Lower leg skin (tissue), 3 donors: ENCODE measurements at regions not wholly inside any gene's neighbourhood (a gene's known extent, or its start where the extent isn't known, plus 50 kb on each side); places are given as distances from the start of the nearest gene placed in this dataset.

Experiments used
- CTCF ChIP-seq, 3 donors: fragments of 450-650 bp; IDR thresholded peaks; one replicate each; pipeline ENCODE4 v1.5.1; 2016; ENCODE audit warnings: antibody characterized with exemption in 3 of 3, mild to moderate bottlenecking in 3 of 3, moderate library complexity in 2 of 3
- POLR2A ChIP-seq, 2 donors: fragments of 450-650 bp; IDR thresholded peaks; one replicate each; pipeline ENCODE4 v1.6.1; 2016 to 2017; ENCODE audit warnings: antibody characterized with exemption in 2 of 2, mild to moderate bottlenecking in 1 of 2, moderate library complexity in 1 of 2

- TF ChIP-seq CTCF (IDR thresholded peaks at IDR 0.05) (no peak), POLR2A (IDR thresholded peaks at IDR 0.05) (no peak)
These were observed 762.8 kb downstream of the BRD1 start for GRCh38 chr22:49064836-49065235.
